OCI-LY1 (cell line): ENCODE measurements at regions not wholly inside any gene's neighbourhood (a gene's known extent, or its start where the extent isn't known, plus 50 kb on each side); places are given as distances from the start of the nearest gene placed in this dataset.

Source experiments
- H2AFZ ChIP-seq: fragments of 200-600 bp; sonication (generic), shearing (Covaris generic); 2 replicates; pipeline ENCODE4 v1.6.0; 2014; ENCODE audit warnings: antibody characterized with exemption, mild to moderate bottlenecking, low read length
- H3F3A ChIP-seq: fragments of 200-600 bp; sonication (generic), shearing (Covaris generic); 2 replicates; pipeline ENCODE4 v1.6.0; 2014; ENCODE audit warnings: mild to moderate bottlenecking, antibody characterized with exemption, low read length, moderate library complexity; ENCODE audit not compliant: insufficient read depth
- H3K27ac ChIP-seq: fragments of 200-600 bp; sonication (generic); 2 replicates; pipeline ENCODE4 v1.5.1; 2014; ENCODE audit warnings: low read length, mixed run types, mild to moderate bottlenecking, low read depth; ENCODE audit not compliant: poor library complexity, severe bottlenecking
- H3K27me3 ChIP-seq: fragments of 200-600 bp; sonication (generic); 2 replicates; pipeline ENCODE4 v1.6.0; 2014; ENCODE audit warnings: antibody characterized with exemption, mild to moderate bottlenecking, low read length, moderate library complexity; ENCODE audit not compliant: insufficient read depth
- H3K36me3 ChIP-seq: fragments of 200-600 bp; sonication (generic); 2 replicates; pipeline ENCODE4 v1.6.1; 2014; ENCODE audit warnings: mild to moderate bottlenecking, antibody characterized with exemption, low read length, moderate library complexity, mixed read lengths; ENCODE audit not compliant: insufficient read depth
- H3K4me1 ChIP-seq: fragments of 200-600 bp; sonication (generic); 2 replicates; pipeline ENCODE4 v1.5.1; 2014; ENCODE audit warnings: mild to moderate bottlenecking, low read length, moderate library complexity; ENCODE audit not compliant: insufficient read depth, severe bottlenecking
- H3K4me2 ChIP-seq: fragments of 200-600 bp; sonication (generic), shearing (Covaris generic); 2 replicates; pipeline ENCODE4 v1.6.1; 2014; ENCODE audit warnings: low read length
- H3K4me3 ChIP-seq: fragments of 200-600 bp; sonication (generic); 2 replicates; pipeline ENCODE4 v1.5.1; 2014; ENCODE audit warnings: low read length, low read depth, mild to moderate bottlenecking, mixed read lengths; ENCODE audit not compliant: poor library complexity, severe bottlenecking
- H3K79me2 ChIP-seq: fragments of 200-600 bp; shearing (Covaris generic); 2 replicates; pipeline ENCODE4 v1.6.1; 2016; ENCODE audit warnings: mixed run types, low read length, mixed read lengths; ENCODE audit not compliant: insufficient read depth
- H3K9ac ChIP-seq: fragments of 200-600 bp; sonication (generic), shearing (Covaris generic); 2 replicates; pipeline ENCODE4 v1.6.1; 2014; ENCODE audit warnings: mild to moderate bottlenecking, low read length, mixed read lengths
- H3K9me2 ChIP-seq: fragments of 200-600 bp; sonication (generic), shearing (Covaris generic); 2 replicates; pipeline ENCODE4 v1.6.1; 2014; ENCODE audit warnings: low read depth, mild to moderate bottlenecking, low read length, mixed read lengths
- H3K9me3 ChIP-seq: fragments of 200-600 bp; shearing (Covaris generic); 2 replicates; pipeline ENCODE4 v1.6.1; 2014; ENCODE audit warnings: low read length, mixed read lengths
- H4K20me1 ChIP-seq: fragments of 200-600 bp; sonication (generic), shearing (Covaris generic); 2 replicates; pipeline ENCODE4 v1.6.0; 2016; ENCODE audit warnings: mild to moderate bottlenecking, low read length; ENCODE audit not compliant: insufficient read depth
- CTCF ChIP-seq: fragments of 200-600 bp; sonication (generic), shearing (Covaris generic); IDR thresholded peaks from 2 replicates; pipeline ENCODE4 v1.5.1; 2017; ENCODE audit warnings: mild to moderate bottlenecking, antibody characterized with exemption, low read length, moderate library complexity, mixed read lengths
- EZH2 ChIP-seq: fragments of 200-600 bp; sonication (generic), shearing (Covaris generic); IDR thresholded peaks from 2 replicates; pipeline ENCODE4 v1.8.0; 2017; ENCODE audit warnings: borderline replicate concordance, mixed run types, mild to moderate bottlenecking, antibody characterized with exemption, low read length, moderate library complexity, mixed read lengths

DNA sequence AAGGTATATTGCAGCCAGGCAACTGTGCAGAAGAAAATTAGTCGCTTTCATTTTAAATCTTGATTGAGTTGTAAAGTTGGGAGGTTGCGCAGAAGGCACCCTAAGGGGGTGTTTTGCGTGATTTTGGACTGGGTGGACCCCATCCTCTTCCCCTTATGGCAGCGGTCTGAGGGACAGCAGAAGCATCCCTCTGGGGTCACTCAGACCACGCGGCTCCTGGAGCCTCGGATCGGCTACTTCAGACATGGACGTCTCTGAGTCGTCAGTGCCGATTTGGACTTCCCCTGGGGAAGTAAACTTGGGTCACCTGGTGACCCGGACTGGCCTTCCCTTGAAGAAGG, 639.0 kb upstream of the DPP6 start:
- TF ChIP-seq EZH2: no peak
- TF ChIP-seq CTCF: no peak
- H3K9me2 ChIP-seq: no peaks in the 10 kb centered on the region
- H3K9ac ChIP-seq: no peak overlapping the region
- H3K4me3 ChIP-seq: no peak overlapping the region
- no peaks in the 10 kb centered on the region for H3K9me3 ChIP-seq
- no peak overlapping the region for H3K4me2 ChIP-seq
- no peaks in the 10 kb centered on the region for H3K27me3 ChIP-seq
- H3K27ac ChIP-seq: no peak overlapping the region
- H3K36me3 ChIP-seq: no peaks in the 10 kb centered on the region
- no peaks in the 10 kb centered on the region for H4K20me1 ChIP-seq
- no peaks in the 10 kb centered on the region for H3K79me2 ChIP-seq
- H3K4me1 ChIP-seq: no peaks in the 10 kb centered on the region
- H2AFZ ChIP-seq: no peak overlapping the region
- H3F3A ChIP-seq: no peaks in the 10 kb centered on the region

- Histone ChIP-seq H3K9me3 (no peaks in the 10 kb centered on the region), H3K27me3 (no peaks in the 10 kb centered on the region), H3K27ac (no peak overlapping the region), H3K4me3 (no peak overlapping the region), H2AFZ (no peak overlapping the region), H3K79me2 (no peaks in the 10 kb centered on the region), H3K36me3 (no peaks in the 10 kb centered on the region), H3F3A (no peaks in the 10 kb centered on the region), H3K4me2 (no peak overlapping the region), H3K4me1 (no peaks in the 10 kb centered on the region), H4K20me1 (no peaks in the 10 kb centered on the region), H3K9me2 (no peaks in the 10 kb centered on the region), H3K9ac (no peak overlapping the region)
- TF ChIP-seq CTCF (no peak), EZH2 (no peak)
Observed at GRCh38 chr7:153413540-153414287, 638.5 kb upstream of the DPP6 start.

GRCh38 chr7:153414288-153414629, 637.9 kb upstream of the DPP6 start:
- H2AFZ ChIP-seq: no peak overlapping the region
- no peak overlapping the region for H3K4me2 ChIP-seq
- TF ChIP-seq EZH2: no peak
- TF ChIP-seq CTCF: no peak
- no peaks in the 10 kb centered on the region for H3K9me3 ChIP-seq
- H3K9ac ChIP-seq: no peak overlapping the region
- no peak overlapping the region for H3K27ac ChIP-seq
- no peaks in the 10 kb centered on the region for H3K79me2 ChIP-seq
- H4K20me1 ChIP-seq: no peaks in the 10 kb centered on the region
- H3K27me3 ChIP-seq: no peaks in the 10 kb centered on the region
- H3K4me3 ChIP-seq: no peak overlapping the region
- no peaks in the 10 kb centered on the region for H3F3A ChIP-seq
- H3K36me3 ChIP-seq: no peaks in the 10 kb centered on the region
- no peaks in the 10 kb centered on the region for H3K9me2 ChIP-seq
- no peaks in the 10 kb centered on the region for H3K4me1 ChIP-seq
